Testis (tissue), 2 donors: ENCODE measurements at regions not wholly inside any gene's neighbourhood (a gene's known extent, or its start where the extent isn't known, plus 50 kb on each side); places are given as distances from the start of the nearest gene placed in this dataset.

Experiments used
- DNase-seq: peaks from one replicate; pipeline ENCODE4 v3.0.0-alpha.2; 2019
- H3K27ac ChIP-seq, 2 donors: fragments of 200-600 bp; sonication (generic); one replicate each; pipeline ENCODE4 v1.5.1; 2019
- H3K27me3 ChIP-seq: fragments of 200-600 bp; sonication (generic); one replicate; pipeline ENCODE4 v1.5.1; 2019
- H3K36me3 ChIP-seq: fragments of 200-600 bp; sonication (generic); one replicate; pipeline ENCODE4 v1.5.1; 2017; ENCODE audit warnings: low read depth; ENCODE audit errors: missing control alignments
- H3K4me1 ChIP-seq: fragments of 200-600 bp; sonication (generic); one replicate; pipeline ENCODE4 v1.5.1; 2019
- H3K4me3 ChIP-seq, 2 donors: fragments of 200-600 bp; sonication (generic); one replicate each; pipeline ENCODE4 v1.5.1; 2017 to 2019
- H3K9me3 ChIP-seq: fragments of 200-600 bp; sonication (generic); one replicate; pipeline ENCODE4 v1.5.1; 2017
- POLR2A ChIP-seq: fragments of 450-650 bp; IDR thresholded peaks from one replicate; pipeline ENCODE4 v1.6.1; 2017; ENCODE audit warnings: antibody characterized with exemption, mild to moderate bottlenecking, moderate library complexity
- WGBS, 2 donors: methylation state at CpG; one replicate each; pipeline ENCODE4 v1.1.5; 2018; 5-methylcytosine and 5-hydroxymethylcytosine counted together
- intact Hi-C: fragments of 100-400 bp; cut with DNase I; formaldehyde crosslinking; loops from one replicate; pipeline ENCODE4 v1.15.1; 2023; ENCODE audit warnings: low total_unique reads
- TF ChIP-seq, protein P1 (sequence below), 3 experiments: fragments of 450-650 bp in 2 of 3; fragments of 200-600 bp in 1 of 3; sonication (generic) in 1 of 3; IDR thresholded peaks; one replicate each; pipeline ENCODE4 v1.5.1; 2016 to 2019; ENCODE audit warnings: antibody characterized with exemption in 3 of 3, mild to moderate bottlenecking in 2 of 3, moderate library complexity in 1 of 3

DNA sequence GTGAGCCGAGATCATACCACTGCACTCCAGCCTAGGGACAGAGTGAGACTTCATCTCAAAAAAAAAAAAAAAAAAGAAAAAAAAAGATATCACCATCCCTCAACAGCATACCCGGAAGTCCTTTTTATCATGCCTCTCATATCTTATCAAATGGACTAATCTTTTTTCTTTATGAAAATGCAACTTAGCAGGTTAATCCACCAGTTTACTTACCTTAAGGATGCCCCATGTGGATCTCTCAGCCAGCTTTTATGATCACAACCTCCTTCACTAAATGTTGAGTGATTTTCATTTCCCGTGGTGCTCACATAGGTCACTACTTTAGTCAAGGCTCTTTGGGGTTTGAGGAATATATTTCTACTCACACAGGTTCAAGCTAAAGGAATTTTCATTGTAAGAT, 248.8 kb upstream of the TBX3 start:
- intact Hi-C loops: no loop called here
- Histone ChIP-seq H3K36me3 (no peaks in the 10 kb centered on the region), H3K4me3 (no peak overlapping the region), H3K27ac (no peak overlapping the region), H3K9me3 (no peaks in the 10 kb centered on the region), H3K4me1 (no peaks in the 10 kb centered on the region), H3K27me3 (no peaks in the 10 kb centered on the region)
- no peak for DNase-seq
- 93 to 95% methylated on average over 3 of the region's 3 CpGs for WGBS, 2 donors
- TF ChIP-seq, protein P1, sequence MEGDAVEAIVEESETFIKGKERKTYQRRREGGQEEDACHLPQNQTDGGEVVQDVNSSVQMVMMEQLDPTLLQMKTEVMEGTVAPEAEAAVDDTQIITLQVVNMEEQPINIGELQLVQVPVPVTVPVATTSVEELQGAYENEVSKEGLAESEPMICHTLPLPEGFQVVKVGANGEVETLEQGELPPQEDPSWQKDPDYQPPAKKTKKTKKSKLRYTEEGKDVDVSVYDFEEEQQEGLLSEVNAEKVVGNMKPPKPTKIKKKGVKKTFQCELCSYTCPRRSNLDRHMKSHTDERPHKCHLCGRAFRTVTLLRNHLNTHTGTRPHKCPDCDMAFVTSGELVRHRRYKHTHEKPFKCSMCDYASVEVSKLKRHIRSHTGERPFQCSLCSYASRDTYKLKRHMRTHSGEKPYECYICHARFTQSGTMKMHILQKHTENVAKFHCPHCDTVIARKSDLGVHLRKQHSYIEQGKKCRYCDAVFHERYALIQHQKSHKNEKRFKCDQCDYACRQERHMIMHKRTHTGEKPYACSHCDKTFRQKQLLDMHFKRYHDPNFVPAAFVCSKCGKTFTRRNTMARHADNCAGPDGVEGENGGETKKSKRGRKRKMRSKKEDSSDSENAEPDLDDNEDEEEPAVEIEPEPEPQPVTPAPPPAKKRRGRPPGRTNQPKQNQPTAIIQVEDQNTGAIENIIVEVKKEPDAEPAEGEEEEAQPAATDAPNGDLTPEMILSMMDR (IDR thresholded peaks at IDR 0.05): no peak
- no peak for TF ChIP-seq POLR2A

DNA sequence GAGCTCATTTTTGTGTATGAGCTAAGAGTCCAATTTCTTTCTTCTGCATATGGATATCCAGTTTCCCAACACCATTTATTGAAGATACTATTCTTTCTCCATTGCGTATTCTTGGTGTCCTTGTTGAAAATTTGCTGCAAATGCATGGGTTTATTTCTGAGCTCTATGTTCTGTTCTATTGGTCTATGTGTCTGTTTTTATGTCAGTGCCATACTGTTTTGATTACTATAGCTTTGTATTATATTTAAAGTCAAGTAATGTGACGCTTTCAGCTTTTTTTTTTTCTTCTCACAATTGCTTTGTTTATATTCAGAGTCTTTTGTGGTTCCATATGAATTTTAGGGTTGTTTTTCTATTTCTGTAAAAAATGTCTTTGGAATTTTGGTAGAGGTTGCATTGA, 247.1 kb upstream of the TBX3 start:
- Histone ChIP-seq H3K4me3 (no peak overlapping the region), H3K4me1 (no peaks in the 10 kb centered on the region), H3K9me3 (no peaks in the 10 kb centered on the region), H3K27me3 (no peaks in the 10 kb centered on the region), H3K27ac (no peak overlapping the region), H3K36me3 (no peaks in the 10 kb centered on the region)
- DNase-seq: no peak
- WGBS, 2 donors: 93 to 95% methylated on average over 2 of the region's 2 CpGs
- TF ChIP-seq POLR2A: no peak
- TF ChIP-seq, protein P1 (IDR thresholded peaks at IDR 0.05): no peak
- intact Hi-C loops: no loop called here

DNA sequence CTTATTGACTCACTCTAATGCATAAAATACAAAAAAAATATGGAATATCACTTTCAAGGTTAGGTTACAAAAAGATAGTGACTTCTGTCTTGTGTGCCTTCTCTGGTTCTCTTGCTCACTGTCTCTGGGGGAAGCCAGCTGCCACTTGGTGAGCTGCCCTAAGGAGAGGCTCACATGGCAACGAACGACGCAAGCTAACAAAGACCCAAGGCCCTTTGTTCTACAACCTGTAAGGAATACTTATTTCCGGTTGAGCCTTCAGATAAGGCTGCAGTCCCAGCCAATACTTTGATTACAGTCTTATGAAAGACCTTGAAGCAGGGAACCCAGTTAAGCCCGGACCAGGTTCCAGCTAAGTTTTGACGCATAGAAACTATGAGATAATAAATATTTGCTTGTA, 242.4 kb upstream of the TBX3 start:
- DNase-seq: no peak
- Histone ChIP-seq H3K9me3 (no peaks in the 10 kb centered on the region), H3K36me3 (no peaks in the 10 kb centered on the region), H3K27ac (no peak overlapping the region), H3K4me3 (no peak overlapping the region), H3K4me1 (no peaks in the 10 kb centered on the region), H3K27me3 (no peaks in the 10 kb centered on the region)
- intact Hi-C loops: no loop called here
- TF ChIP-seq, protein P1 (IDR thresholded peaks at IDR 0.05): no peak
- no peak for TF ChIP-seq POLR2A
- 68 to 89% methylated on average over 6 of the region's 6 CpGs for WGBS, 2 donors

DNA sequence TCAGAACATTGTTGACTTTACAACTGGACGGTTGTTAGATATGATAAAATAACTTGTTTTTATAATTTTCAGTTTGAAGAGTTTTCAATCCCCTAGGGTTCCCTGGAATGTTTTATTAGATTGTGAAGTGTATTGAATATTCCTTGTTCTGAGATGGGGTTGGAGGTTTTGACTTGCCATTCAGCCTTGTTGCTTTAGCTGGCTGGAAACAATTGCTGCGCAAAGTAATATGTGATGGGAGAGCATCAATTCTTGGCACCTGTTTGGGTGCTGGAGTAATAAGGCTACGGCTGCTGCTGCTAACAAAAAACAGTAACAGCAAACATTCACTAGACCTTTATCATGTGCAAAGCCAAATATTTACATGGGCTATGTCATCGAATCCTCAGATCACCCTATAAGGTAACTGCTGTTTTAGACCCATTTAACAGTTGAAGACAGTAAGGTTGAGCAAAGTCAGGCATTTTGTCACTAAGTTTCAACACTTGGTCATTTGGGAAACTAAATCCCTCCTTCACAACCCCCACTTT, 241.0 kb upstream of the TBX3 start:
- no peaks in the 10 kb centered on the region for H3K4me1 ChIP-seq
- 77 to 78% methylated on average over 4 of the region's 4 CpGs for WGBS, 2 donors
- H3K27me3 ChIP-seq: no peaks in the 10 kb centered on the region
- no peak overlapping the region for H3K4me3 ChIP-seq
- H3K36me3 ChIP-seq: no peaks in the 10 kb centered on the region
- no peak for TF ChIP-seq POLR2A
- TF ChIP-seq, protein P1 (IDR thresholded peaks at IDR 0.05): no peak
- no peak for DNase-seq
- H3K9me3 ChIP-seq: no peaks in the 10 kb centered on the region
- H3K27ac ChIP-seq: no peak overlapping the region
- intact Hi-C loops: no loop called here

DNA sequence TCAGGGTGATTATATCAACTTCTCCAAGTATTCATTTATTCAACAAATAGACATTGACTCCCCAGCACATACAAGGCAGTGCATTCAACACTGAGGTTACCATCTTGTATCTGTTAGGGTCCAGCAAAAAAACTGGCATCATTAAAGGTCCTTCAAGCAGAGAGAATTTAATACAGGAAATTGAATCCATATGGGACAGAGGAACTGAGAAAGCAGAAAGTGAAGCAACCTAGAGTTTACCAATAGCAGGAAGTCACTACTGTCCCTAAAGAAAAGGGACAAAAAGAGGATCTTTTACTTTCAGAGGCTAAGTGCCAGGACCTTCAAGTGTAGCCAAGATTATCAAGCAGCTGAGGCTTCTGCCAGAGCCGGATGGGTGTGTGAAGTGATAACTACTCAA, 237.8 kb upstream of the TBX3 start:
- intact Hi-C loops: no loop called here
- H3K27ac ChIP-seq: no peak overlapping the region
- DNase-seq: no peak

More for the DNA sequence above, 237.8 kb upstream of the TBX3 start:
- Histone ChIP-seq H3K9me3 (no peaks in the 10 kb centered on the region), H3K27me3 (no peaks in the 10 kb centered on the region), H3K36me3 (no peaks in the 10 kb centered on the region), H3K4me3 (no peak overlapping the region), H3K4me1 (no peaks in the 10 kb centered on the region)
- WGBS, 2 donors: 48 to 65% methylated on average over 1 of the region's 1 CpG
- TF ChIP-seq POLR2A: no peak
- TF ChIP-seq, protein P1 (IDR thresholded peaks at IDR 0.05): no peak
